NB4 (cell line): ENCODE measurements at regions not wholly inside any gene's neighbourhood (a gene's known extent, or its start where the extent isn't known, plus 50 kb on each side); places are given as distances from the start of the nearest gene placed in this dataset.

Experiments used
- CTCF ChIP-seq: IDR thresholded peaks from one replicate; pipeline ENCODE4 v1.5.1; 2012; ENCODE audit warnings: low read depth, low read length
- MAX ChIP-seq: IDR thresholded peaks from 2 replicates; pipeline ENCODE4 v1.6.1; 2011; ENCODE audit warnings: low read depth, low read length
- MYC ChIP-seq: IDR thresholded peaks from 2 replicates; pipeline ENCODE4 v1.6.1; 2011; ENCODE audit warnings: low read depth, low read length
- POLR2A ChIP-seq: IDR thresholded peaks from 2 replicates; pipeline ENCODE4 v1.6.1; 2011; ENCODE audit warnings: mild to moderate bottlenecking; ENCODE audit not compliant: insufficient read length; ENCODE audit errors: extremely low read depth

GRCh38 chr4:106522839-106523238, 154.3 kb upstream of the GIMD1 start:
- no peak for TF ChIP-seq CTCF
- TF ChIP-seq MAX, result no peak
- no peak for TF ChIP-seq POLR2A
- TF ChIP-seq MYC, result no peak
